ENCODE measurements at regions not wholly inside any gene's neighbourhood (a gene's known extent, or its start where the extent isn't known, plus 50 kb on each side); places are given as distances from the start of the nearest gene placed in this dataset.
"Not testable (repeated sequence)": the region's sequence is repeated elsewhere in the genome, so short reads cannot be mapped to it uniquely, and the experiment has no call there.

DNA sequence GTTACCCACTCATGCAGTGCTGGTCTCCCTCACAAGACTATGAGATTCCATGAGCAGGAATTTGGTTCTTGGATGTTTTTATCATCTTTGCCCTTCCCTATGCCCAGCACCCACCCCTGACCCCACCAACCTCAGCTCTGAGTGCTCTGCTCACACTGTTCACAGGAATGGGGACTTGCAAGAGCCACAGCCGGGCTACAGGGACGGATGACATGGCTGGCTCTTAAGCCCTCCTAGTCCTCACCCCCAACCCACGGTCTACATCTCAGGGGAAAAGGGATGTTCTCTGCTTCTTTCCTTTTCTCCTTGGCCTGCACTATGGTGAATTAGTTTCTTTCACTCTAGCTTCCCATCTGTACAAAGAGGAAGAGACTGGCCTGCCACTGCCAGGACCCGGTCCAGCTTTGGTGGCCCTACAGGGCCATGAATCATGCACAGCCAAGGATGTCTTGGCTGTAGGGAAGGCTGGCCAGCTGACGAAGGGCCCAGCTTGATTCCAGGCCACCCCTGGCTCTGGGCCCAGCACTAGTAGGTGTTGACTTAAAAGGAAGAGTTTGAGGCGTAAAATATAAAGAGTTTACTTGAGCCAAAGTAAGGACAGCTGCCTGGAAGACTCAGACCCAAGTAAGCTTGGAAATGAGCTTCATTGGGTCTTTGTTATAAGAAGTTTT lies 79.7 kb upstream of the MTLN start:
- not testable (repeated sequence) for ATAC-seq (replicated peaks); DNase-seq; H3K9me3 Mint-ChIP-seq; H3K4me1 Mint-ChIP-seq (ENCODE audit: low read depth in 2 of 2); H3K4me3 Mint-ChIP-seq; H3K27me3 Mint-ChIP-seq; H3K36me3 Mint-ChIP-seq (ENCODE audit: insufficient read depth); H3K27ac Mint-ChIP-seq

DNA sequence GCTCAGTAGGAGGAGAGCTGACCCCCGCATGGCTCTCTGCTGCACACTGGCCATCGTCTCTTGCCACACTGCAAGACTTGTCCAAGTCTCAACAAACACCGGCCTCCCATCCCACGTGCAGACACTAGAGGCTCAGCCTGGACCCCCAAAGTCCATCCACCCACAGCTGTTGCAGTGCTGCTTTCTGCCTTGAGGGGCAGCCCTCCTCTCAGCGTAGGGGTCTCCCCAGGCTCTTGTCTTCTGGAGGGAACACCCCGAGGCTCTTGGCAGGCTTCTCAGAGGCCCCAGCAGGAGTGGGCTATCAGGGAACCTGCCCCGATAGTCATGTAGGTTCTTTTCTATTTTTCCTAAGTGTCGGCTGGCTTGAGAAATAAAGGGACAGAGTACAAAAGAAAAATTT lies 75.5 kb upstream of the MTLN start:
- not testable (repeated sequence) for ATAC-seq (replicated peaks); DNase-seq; H3K36me3 Mint-ChIP-seq (ENCODE audit: insufficient read depth); H3K4me3 Mint-ChIP-seq; H3K4me1 Mint-ChIP-seq (ENCODE audit: low read depth in 2 of 2); H3K27ac Mint-ChIP-seq; H3K27me3 Mint-ChIP-seq; H3K9me3 Mint-ChIP-seq

DNA sequence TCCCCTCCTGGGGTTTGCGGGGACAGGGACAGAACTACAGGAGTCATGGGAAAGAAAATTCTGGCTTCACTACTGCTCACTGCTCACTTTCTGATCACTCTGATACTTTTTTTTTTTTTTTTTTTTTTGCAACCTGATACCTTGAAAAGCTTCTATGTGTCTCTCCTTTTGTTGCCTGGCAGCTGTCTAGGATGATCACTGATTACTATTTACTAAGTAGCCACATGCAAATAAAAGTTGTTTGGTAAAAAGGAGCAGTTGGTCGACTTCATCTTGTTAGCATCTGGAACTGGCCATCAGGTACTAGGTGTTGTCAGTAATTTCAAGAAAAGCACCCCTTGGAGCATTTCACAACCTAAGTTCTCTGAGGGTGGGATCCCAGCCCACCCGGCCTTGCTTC lies 74.9 kb upstream of the MTLN start:
- not testable (repeated sequence) for ATAC-seq (replicated peaks); H3K27me3 Mint-ChIP-seq; H3K36me3 Mint-ChIP-seq (ENCODE audit: insufficient read depth); H3K9me3 Mint-ChIP-seq; H3K4me1 Mint-ChIP-seq (ENCODE audit: low read depth in 2 of 2); H3K4me3 Mint-ChIP-seq; H3K27ac Mint-ChIP-seq; DNase-seq

DNA sequence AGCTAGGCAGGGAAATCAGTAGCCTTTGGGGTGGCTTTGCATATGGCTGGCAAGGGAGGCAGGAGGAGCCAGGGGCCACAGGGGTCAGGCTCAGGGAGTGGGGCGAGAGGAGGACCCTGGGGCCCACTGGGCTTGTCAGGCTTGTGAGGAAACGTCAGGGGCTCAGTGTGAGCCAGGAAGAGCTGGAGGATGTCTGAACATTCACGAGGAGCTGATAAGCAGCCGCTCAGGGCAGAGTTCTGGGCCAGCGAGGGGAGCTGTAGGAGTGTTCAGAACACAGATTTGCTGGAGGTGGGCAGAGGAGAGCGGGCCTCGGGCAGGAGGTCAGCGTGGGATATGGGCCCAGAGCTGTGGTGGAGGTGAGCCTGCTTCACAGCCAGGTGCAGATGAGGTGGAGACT lies 72.7 kb upstream of the MTLN start:
- H3K27me3 Mint-ChIP-seq; H3K36me3 Mint-ChIP-seq (ENCODE audit: insufficient read depth); DNase-seq; H3K27ac Mint-ChIP-seq; H3K4me3 Mint-ChIP-seq; H3K9me3 Mint-ChIP-seq; ATAC-seq (replicated peaks); H3K4me1 Mint-ChIP-seq (ENCODE audit: low read depth in 2 of 2): not testable (repeated sequence)

DNA sequence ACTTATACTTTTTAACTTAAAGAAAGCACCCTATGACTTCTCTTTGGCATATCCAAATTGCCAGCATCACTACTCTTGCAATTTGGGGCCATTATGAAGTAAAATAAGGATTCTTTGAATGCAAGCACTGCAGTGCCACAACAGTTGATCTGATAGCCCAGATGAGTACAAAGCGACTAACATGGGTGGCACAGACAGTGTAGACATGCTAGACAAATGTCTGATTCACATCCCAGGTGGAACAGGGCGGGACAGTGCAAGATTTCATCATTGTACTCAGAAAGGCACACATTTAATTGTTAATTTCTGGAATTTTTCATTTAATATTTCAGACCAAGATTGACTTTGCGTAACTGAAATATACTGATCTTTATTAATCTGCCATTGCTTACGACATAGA lies 68.5 kb upstream of the MTLN start:
- ATAC-seq (replicated peaks); H3K4me3 Mint-ChIP-seq; H3K27ac Mint-ChIP-seq; H3K36me3 Mint-ChIP-seq (ENCODE audit: insufficient read depth); DNase-seq; H3K9me3 Mint-ChIP-seq; H3K27me3 Mint-ChIP-seq; H3K4me1 Mint-ChIP-seq (ENCODE audit: low read depth in 2 of 2): not testable (repeated sequence)

DNA sequence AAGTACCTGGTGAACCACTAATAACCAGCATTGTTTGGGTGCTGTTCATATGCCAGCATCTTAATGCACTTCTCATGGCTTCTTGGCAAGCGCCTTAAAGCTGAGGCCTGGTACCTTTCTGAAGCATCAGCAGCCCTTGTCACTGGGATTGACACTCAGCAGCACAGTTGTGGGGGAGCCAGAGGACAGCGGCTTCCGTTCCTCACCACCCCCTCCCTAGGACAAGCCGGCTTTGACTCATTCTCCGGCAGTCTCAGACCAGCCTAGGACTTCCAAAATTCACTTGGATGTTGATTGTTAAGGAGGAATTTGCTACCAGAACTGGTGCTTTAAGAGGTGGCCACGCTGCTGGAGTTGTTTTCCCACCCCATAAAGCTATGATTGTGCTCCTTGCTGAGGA lies 64.7 kb upstream of the MTLN start:
- not testable (repeated sequence) for H3K36me3 Mint-ChIP-seq (ENCODE audit: insufficient read depth); H3K27me3 Mint-ChIP-seq; DNase-seq; H3K4me3 Mint-ChIP-seq; H3K9me3 Mint-ChIP-seq; ATAC-seq (replicated peaks); H3K27ac Mint-ChIP-seq; H3K4me1 Mint-ChIP-seq (ENCODE audit: low read depth in 2 of 2)

DNA sequence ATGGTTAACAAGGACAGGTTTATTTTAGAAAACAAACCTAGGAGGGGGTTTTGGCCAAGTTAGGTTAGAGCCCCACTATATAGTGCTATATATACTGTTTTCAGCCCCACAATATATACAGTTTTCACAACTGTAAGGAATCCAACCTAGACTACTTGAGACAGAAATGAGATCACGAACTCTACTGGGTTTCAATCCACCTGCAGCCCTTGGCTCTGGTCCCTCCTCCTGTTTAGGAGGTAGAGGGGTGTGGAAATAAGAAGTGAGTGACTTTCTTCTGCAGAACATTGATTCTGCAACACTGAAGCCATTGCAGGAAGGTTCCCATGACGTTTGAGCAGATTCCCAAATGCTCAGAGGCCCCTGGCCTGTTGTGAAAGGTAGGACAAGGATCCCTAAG lies 63.7 kb upstream of the MTLN start:
- H3K27me3 Mint-ChIP-seq; H3K4me1 Mint-ChIP-seq (ENCODE audit: low read depth in 2 of 2); H3K27ac Mint-ChIP-seq; DNase-seq; H3K4me3 Mint-ChIP-seq; H3K36me3 Mint-ChIP-seq (ENCODE audit: insufficient read depth); H3K9me3 Mint-ChIP-seq; ATAC-seq (replicated peaks): not testable (repeated sequence)

DNA sequence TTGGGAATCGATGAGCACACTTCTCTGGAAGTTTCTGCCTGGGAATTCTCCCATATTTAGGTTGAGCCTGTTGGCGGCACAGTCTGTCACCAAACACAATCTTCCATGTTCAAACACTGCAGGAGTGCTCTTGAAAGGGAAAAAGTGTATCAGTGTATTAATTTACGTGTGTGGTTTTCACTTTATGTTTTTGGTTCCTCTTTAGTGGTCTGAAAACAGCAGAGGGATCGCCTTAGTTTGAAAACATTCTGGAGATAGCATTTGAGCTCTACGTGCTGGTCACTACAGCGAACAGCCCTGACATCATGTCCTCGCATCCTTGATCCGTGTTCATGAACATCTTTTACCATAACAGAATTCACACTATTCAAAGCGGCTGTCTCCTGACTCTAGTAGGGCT lies 57.3 kb upstream of the MTLN start:
- not testable (repeated sequence) for H3K4me1 Mint-ChIP-seq (ENCODE audit: low read depth in 2 of 2); ATAC-seq (replicated peaks); H3K27ac Mint-ChIP-seq; H3K36me3 Mint-ChIP-seq (ENCODE audit: insufficient read depth); H3K27me3 Mint-ChIP-seq; H3K4me3 Mint-ChIP-seq; H3K9me3 Mint-ChIP-seq; DNase-seq

DNA sequence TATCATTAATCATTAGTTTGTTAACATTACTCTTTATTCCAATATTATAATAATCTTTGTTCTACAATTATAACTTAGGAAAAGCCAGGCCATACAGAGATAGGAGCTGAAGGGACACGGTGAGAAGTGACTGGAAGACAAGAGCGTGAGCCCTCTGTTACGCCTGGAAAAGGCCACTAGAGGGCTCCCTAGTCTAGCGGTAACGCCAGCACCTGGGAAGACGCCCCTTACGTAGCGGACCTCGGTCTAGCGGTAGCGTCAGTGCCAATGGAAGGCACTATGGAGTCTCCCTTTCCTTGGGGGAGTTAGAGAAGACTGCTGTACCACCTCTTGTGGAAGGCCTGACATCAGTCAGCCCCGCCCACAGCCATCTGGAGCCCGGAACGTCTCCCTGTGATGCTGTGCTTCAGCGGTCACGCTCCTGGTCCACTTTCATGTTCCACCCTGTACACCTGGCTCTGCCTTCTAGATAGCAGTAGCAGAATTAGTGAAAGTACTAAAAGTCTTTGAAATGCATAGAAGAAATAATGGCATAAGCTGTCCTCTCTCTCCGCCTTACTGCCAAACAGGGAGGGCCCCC lies 55.6 kb upstream of the MTLN start:
- DNase-seq (peak in 1 of 3 experiments; percentile 1), ATAC-seq (replicated peaks) (peak; percentile 57)
- not testable (repeated sequence) for H3K9me3 Mint-ChIP-seq; H3K4me3 Mint-ChIP-seq; H3K4me1 Mint-ChIP-seq (ENCODE audit: low read depth in 2 of 2); H3K27me3 Mint-ChIP-seq; H3K27ac Mint-ChIP-seq; H3K36me3 Mint-ChIP-seq (ENCODE audit: insufficient read depth)

DNA sequence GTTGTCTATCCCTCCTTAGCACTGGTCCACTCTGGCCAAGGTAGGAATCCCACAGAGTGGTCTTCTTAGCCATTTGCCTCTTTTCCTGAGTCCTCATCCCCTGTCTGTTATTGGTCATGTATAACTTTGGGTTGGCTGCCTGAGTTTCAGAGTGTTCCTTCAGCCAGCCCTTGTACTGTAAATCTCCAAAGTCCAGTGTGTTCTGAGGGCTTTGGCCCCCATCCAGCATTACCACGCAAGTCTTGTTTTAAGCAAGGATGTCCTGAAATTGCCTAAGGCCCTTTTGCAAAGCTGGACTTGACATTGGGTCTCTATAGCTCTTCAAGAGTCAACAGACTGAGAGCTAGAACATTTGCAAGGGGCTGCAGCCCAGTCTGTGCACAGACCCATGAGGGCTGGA lies 52.5 kb upstream of the MTLN start:
- not testable (repeated sequence) for H3K4me3 Mint-ChIP-seq; DNase-seq; H3K27ac Mint-ChIP-seq; ATAC-seq (replicated peaks); H3K27me3 Mint-ChIP-seq; H3K9me3 Mint-ChIP-seq; H3K36me3 Mint-ChIP-seq (ENCODE audit: insufficient read depth); H3K4me1 Mint-ChIP-seq (ENCODE audit: low read depth in 2 of 2)

DNA sequence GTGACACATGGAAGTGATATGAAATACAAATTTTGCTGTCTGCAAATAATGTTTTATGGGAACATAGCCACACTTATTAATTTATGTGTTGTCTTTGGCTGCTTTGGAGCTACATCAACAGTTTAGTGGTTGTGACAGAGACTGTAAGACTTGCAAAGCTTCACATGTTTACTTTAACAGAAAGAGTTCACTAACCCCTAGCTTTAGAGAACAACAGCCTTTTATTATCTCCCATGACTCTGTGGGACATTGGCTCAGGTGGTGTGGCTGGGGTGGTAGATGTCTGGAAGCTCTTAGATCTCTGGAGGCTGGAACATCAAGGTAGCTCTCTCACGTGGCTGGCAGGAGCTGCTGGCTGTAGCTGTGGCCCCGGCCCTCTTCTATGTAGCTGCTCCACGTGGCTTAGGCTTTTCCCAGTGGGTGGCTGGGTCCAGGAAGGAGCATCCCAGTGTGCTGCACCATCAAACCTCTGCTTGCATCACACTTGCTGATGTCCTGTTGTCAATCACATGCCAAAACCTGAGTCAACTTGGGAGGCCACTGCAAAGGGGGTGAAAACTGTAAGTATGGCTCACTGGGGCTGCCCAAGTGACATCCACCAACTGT lies 51.8 kb upstream of the MTLN start:
- not testable (repeated sequence) for H3K36me3 Mint-ChIP-seq (ENCODE audit: insufficient read depth); H3K9me3 Mint-ChIP-seq; H3K27ac Mint-ChIP-seq; ATAC-seq (replicated peaks); H3K4me3 Mint-ChIP-seq; DNase-seq; H3K4me1 Mint-ChIP-seq (ENCODE audit: low read depth in 2 of 2); H3K27me3 Mint-ChIP-seq

DNA sequence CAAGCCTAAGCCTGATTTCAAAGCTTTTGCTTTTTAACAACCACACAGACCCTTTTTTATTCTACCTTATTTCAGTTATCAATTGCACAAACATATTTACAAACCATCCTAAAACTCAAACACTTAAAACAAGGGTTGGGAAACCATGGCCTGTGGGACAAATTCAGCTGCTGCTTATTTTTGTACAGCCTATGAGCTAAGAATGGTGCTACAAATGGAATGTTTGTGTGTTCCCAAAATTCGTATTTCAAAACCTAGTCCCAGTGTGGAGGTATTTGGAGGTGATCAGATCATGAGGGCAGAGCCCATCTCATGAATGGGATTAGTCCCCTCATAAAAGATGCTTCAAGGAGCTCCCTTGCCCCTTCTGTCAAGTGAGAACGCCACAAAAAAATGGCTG lies 51.1 kb upstream of the MTLN start:
- H3K4me3 Mint-ChIP-seq; H3K9me3 Mint-ChIP-seq; H3K36me3 Mint-ChIP-seq (ENCODE audit: insufficient read depth); H3K27me3 Mint-ChIP-seq; DNase-seq; H3K27ac Mint-ChIP-seq; H3K4me1 Mint-ChIP-seq (ENCODE audit: low read depth in 2 of 2); ATAC-seq (replicated peaks): not testable (repeated sequence)

Measured in effector memory CD8-positive, alpha-beta T cell (primary cell).